ENCODE measurements at regions not wholly inside any gene's neighbourhood (a gene's known extent, or its start where the extent isn't known, plus 50 kb on each side); places are given as distances from the start of the nearest gene placed in this dataset.

DNA sequence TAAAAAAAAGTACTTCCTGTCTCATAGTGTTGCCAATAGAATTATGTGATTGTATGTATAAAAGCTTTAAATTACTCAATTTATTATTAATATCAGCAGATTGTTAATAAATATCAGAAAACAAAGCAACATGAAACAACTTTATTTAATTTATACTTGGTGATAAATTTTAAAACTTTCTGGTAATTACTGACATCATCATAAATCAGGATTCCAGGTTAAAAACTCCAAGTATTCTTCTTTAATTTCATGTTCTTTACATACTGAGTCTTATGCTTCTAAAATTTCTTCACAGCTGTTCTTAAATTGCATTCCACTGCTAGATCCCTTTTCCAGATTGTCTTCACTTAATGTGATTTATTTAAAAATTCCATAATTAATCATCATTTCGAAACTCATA, 1224.5 kb downstream of the PCDH18 start:
- TF ChIP-seq, protein P1, sequence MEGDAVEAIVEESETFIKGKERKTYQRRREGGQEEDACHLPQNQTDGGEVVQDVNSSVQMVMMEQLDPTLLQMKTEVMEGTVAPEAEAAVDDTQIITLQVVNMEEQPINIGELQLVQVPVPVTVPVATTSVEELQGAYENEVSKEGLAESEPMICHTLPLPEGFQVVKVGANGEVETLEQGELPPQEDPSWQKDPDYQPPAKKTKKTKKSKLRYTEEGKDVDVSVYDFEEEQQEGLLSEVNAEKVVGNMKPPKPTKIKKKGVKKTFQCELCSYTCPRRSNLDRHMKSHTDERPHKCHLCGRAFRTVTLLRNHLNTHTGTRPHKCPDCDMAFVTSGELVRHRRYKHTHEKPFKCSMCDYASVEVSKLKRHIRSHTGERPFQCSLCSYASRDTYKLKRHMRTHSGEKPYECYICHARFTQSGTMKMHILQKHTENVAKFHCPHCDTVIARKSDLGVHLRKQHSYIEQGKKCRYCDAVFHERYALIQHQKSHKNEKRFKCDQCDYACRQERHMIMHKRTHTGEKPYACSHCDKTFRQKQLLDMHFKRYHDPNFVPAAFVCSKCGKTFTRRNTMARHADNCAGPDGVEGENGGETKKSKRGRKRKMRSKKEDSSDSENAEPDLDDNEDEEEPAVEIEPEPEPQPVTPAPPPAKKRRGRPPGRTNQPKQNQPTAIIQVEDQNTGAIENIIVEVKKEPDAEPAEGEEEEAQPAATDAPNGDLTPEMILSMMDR (IDR thresholded peaks at IDR 0.05): no peak
- TF ChIP-seq EP300 (IDR thresholded peaks at IDR 0.05) (no peak), POLR2AphosphoS5 (IDR thresholded peaks at IDR 0.05) (no peak), POLR2A (IDR thresholded peaks at IDR 0.05) (no peak)
